ENCODE measurements at regions not wholly inside any gene's neighbourhood (a gene's known extent, or its start where the extent isn't known, plus 50 kb on each side); places are given as distances from the start of the nearest gene placed in this dataset.

- TF ChIP-seq CTCF (IDR thresholded peaks at IDR 0.05; ENCODE audit: insufficient read depth, low read depth, low read length), result no peak
- DNase-seq (ENCODE audit: low read depth), result no peak
- H3K4me3 ChIP-seq (ENCODE audit: low read depth, low read length), result no peak overlapping the region
These were observed 98.5 kb upstream of the FAM9C start for GRCh38 chrX:13142891-13143290.

- no peak for DNase-seq (ENCODE audit: low read depth)
- TF ChIP-seq CTCF (IDR thresholded peaks at IDR 0.05; ENCODE audit: insufficient read depth, low read depth, low read length), result no peak
These were observed 95.6 kb upstream of the FAM9C start for GRCh38 chrX:13140007-13140406.

GRCh38 chrX:13131396-13132137 is 87.1 kb upstream of the FAM9C start:
- DNase-seq (ENCODE audit: low read depth), result peak; percentile 76
- no peak overlapping the region for H3K4me3 ChIP-seq (ENCODE audit: low read depth, low read length)
- TF ChIP-seq CTCF (IDR thresholded peaks at IDR 0.05; ENCODE audit: insufficient read depth, low read depth, low read length), result no peak

More at GRCh38 chrX:13140007-13140406, 95.6 kb upstream of the FAM9C start:
- H3K4me3 ChIP-seq (ENCODE audit: low read depth, low read length), result no peak overlapping the region

GRCh38 chrX:13130816-13131215 is 86.4 kb upstream of the FAM9C start:
- TF ChIP-seq CTCF (IDR thresholded peaks at IDR 0.05; ENCODE audit: insufficient read depth, low read depth, low read length), result no peak
- H3K4me3 ChIP-seq (ENCODE audit: low read depth, low read length), result no peak overlapping the region
- DNase-seq (ENCODE audit: low read depth), result no peak

- no peak for TF ChIP-seq CTCF (IDR thresholded peaks at IDR 0.05; ENCODE audit: insufficient read depth, low read depth, low read length)
- DNase-seq (ENCODE audit: low read depth), result peak; percentile 48
- H3K4me3 ChIP-seq (ENCODE audit: low read depth, low read length), result no peak overlapping the region
These were observed 83.7 kb upstream of the FAM9C start for GRCh38 chrX:13128104-13128503.

- no peak overlapping the region for H3K4me3 ChIP-seq (ENCODE audit: low read depth, low read length)
- DNase-seq (ENCODE audit: low read depth), result no peak
- TF ChIP-seq CTCF (IDR thresholded peaks at IDR 0.05; ENCODE audit: insufficient read depth, low read depth, low read length), result no peak
These were observed 82.4 kb upstream of the FAM9C start for GRCh38 chrX:13126775-13127174.

GRCh38 chrX:13125188-13125587 is 80.8 kb upstream of the FAM9C start:
- no peak for TF ChIP-seq CTCF (IDR thresholded peaks at IDR 0.05; ENCODE audit: insufficient read depth, low read depth, low read length)
- H3K4me3 ChIP-seq (ENCODE audit: low read depth, low read length), result no peak overlapping the region
- DNase-seq (ENCODE audit: low read depth), result no peak
